CD4-positive, alpha-beta T cell treated with Interleukin-6 for 4 hours (primary cell): ENCODE measurements at regions not wholly inside any gene's neighbourhood (a gene's known extent, or its start where the extent isn't known, plus 50 kb on each side); places are given as distances from the start of the nearest gene placed in this dataset.
"Not testable (repeated sequence)": the region's sequence is repeated elsewhere in the genome, so short reads cannot be mapped to it uniquely, and the experiment has no call there.

Source experiments
- DNase-seq: peaks from one replicate; pipeline ENCODE4 v3.0.0-alpha.2; 2020; ENCODE audit warnings: mixed read lengths

DNA sequence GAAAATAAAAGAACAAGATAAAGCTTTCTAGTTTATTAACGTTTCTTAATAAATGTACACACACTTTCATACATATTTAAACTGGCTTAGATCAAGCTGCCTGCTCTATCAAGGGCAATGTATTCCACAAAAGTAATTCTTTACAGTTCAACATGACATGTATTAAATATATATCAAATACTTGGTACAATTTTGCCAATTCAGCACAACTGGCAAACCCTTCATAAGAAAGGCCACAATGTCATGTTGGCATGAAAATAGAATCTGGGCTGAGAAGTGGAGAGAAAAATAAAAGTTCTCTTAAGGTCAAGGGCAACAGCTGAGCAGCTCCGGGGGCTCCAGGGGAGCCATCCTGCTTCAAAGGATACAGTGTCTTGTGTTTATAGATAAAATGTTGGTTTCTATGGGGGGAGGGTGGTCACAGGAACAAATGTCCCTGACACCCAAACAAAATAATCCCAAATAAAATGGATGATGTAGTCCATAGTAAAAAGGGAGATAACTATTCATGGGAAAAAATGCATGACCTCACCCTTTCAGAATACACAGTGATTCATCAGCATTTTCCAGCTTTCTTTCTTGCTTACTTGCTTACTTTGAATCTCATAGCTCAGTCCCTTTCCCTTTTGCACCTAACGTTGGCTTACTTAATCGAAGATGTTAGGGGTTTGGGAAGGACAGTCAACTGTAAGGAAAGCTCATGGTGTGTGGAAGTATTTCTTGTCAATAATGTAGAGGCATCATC, 494.9 kb downstream of the NYAP2 start:
- DNase-seq: no peak

- DNase-seq: no peak
Observed at GRCh38 chr2:225893151-225893550, 493.6 kb downstream of the NYAP2 start.

GRCh38 chr2:225891771-225892170, 492.3 kb downstream of the NYAP2 start:
- no peak for DNase-seq

- no peak for DNase-seq
Observed at GRCh38 chr2:225891013-225891412, 491.5 kb downstream of the NYAP2 start.

GRCh38 chr2:225889452-225889851, 489.9 kb downstream of the NYAP2 start:
- peak; percentile 12 for DNase-seq

- DNase-seq: no peak
Observed at GRCh38 chr2:225867071-225867470, 467.6 kb downstream of the NYAP2 start.

DNA sequence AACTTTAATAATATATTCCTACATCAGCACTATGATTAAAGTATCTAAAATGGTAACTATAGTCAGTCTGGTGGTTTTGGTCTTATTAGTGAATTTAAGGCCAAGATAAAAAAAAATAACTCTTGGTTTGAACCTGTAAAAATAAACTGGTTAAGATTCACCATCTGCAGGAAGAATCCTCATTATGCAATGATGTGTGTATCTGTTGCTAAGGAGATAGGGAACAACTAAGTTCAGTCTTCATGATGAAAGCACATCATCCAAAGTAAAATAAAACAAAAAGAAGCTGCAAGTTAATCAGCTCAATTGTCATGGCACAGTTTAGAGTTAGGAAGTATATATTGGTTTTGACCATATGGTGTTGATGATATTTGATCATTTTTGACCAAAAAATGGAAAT, 466.0 kb downstream of the NYAP2 start:
- DNase-seq: no peak

DNA sequence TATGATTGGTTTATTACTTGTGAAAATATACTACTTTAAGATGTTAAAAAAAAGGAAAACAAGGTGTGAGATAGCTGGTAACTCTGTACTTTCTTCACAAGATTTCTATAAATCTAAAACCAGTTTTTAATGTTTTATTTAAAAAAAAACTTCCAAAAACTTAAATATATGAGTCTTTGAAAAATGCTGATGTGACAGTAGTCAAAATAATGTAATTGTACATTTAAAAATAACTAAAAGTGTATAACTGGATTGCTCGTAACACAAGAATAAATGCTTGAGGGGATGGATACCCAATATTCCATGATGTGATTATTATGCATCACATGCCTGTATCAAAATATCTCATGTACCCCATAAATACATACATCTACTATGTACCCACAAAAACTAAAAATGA, 464.9 kb downstream of the NYAP2 start:
- DNase-seq: no peak

- DNase-seq: no peak
Observed at GRCh38 chr2:225842939-225843338, 443.4 kb downstream of the NYAP2 start.

DNA sequence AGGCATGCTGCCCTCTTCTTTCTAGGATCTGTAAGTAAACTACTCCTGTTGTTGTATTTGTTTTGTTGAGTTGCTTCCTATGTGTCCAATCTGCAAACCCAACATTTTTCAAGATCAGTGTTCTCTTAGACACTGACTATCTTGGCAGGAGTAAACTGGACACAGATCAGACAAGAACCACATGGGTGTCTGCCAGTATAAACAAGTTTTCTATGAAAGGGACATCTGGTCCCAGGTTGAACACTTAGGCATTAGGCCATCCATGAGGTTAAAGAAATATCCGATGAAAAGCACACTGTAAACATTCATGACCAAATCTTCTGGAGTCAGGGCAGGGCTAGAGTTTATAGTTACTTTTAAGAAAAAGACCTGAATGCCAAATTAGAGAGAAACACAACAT, 441.8 kb downstream of the NYAP2 start:
- DNase-seq: no peak

- no peak for DNase-seq
Observed at GRCh38 chr2:225837328-225837727, 437.8 kb downstream of the NYAP2 start.

GRCh38 chr2:225824748-225825449, 425.4 kb downstream of the NYAP2 start:
- no peak for DNase-seq

GRCh38 chr2:225821351-225821750, 421.8 kb downstream of the NYAP2 start:
- no peak for DNase-seq

DNA sequence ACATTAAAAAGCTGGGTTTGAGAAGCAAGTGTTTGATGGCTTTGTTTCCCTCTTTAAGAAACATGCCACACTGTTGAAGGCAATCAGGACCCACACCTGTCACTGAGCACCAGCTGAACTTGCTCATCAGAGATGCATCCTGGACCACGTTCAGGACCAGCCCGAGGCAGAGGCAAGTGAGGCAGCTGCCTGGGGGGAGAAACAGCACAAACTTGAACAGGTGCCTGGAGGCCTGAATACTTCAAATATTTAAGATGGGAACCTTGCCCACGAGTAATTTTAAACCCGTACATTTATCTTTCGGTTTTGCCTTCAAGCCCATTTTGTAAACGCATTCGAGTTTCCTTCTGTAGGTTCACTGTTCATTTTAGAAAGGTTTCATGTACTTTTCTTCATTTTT, 421.3 kb downstream of the NYAP2 start:
- DNase-seq: no peak

GRCh38 chr2:225814554-225814953, 415.0 kb downstream of the NYAP2 start:
- no peak for DNase-seq

DNA sequence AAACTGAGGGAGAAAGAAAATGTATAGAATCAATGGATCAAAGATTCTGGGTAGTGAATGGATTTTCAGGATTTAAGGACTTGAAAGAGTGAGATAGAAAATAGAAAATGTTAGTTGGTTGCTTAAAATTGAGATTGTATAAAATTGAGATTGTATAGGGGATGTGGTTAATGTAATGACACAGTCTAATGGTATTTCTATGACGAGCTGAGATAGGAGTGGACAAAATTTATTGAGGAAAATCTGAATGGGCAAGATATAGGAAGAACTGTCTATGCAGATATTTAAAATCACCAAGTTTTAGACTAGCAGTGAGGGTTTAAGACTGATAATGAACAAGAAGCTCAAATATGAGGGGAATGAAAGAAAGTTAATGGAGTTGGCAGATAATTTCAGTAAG, 406.6 kb downstream of the NYAP2 start:
- DNase-seq: no peak

DNA sequence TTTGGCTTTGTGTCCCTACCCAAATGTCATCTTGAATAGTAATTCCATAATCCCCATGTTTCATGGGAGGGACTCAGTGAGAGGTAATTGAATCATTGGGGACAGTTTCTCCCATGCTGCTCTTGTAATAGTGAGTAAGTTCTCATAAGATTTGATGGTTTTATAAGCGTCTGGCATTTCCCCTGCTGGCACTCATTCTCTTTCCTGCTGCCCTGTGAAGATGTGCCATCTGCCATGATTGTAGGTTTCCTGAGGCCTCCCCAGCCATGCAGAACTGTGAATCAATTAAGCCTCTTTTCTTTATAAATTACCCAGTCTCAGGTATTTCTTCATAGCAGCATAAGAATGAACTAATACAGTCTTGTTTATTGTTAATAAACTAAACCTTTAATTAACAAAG, 402.6 kb downstream of the NYAP2 start:
- DNase-seq: not testable (repeated sequence)

DNA sequence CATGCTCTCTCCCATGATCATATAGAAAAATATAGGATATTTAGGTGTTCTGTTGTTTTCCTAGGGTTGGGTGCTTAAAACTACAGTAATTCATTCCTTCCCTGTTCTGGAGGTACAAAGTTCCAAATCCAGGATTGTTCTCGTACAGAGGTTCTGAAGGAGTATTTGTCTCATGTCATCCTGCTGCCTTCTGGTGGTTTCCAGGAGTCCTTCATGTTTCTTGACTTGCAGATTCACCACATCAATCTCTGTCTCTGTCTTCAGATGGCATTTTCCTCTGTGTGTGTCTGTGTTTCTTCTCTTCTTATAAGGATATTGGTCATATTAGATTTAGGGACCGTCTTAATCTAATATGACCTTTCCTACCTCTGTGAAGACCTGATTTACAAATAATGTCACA, 397.9 kb downstream of the NYAP2 start:
- DNase-seq: no peak

- DNase-seq: no peak
Observed at GRCh38 chr2:225794652-225795400, 395.3 kb downstream of the NYAP2 start.

DNA sequence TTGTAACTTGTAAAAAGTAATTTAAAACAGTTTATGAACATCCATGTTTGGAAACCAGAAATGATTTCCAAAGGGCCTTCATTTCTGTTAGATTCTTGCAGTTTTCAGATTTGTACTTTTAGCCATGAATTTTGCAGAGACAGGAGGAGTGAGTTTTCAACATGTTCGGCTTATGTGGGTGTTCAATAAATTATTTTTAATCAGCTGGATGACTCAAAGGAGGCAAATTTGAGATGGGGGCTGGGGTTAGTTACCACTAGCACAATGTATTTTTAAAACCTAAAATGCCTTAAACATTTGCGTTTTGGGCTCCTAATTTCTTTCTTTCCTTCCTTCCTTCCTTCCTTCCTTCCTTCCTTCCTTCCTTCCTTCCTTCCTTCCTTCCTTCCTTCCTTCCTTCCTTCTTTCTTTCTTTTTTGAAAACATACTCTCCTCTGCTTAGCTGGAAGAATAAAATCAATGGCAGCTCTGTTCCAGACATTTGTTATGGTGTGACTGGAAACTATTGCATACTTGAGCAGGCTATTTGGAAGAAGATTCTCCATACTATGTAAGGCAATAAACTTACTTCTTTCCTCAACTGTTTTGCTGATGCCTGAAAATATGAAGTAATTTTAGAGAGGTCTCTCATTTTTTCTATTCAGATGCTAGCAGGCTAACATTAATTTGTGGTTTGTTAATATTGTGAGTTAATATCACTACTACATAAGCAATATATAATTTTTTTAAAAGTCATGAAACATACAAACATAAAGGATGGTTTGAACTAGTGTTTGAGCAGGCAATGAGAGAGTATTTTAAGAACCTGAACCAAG, 394.4 kb downstream of the NYAP2 start:
- DNase-seq: no peak

GRCh38 chr2:225788571-225789094, 389.1 kb downstream of the NYAP2 start:
- no peak for DNase-seq

DNA sequence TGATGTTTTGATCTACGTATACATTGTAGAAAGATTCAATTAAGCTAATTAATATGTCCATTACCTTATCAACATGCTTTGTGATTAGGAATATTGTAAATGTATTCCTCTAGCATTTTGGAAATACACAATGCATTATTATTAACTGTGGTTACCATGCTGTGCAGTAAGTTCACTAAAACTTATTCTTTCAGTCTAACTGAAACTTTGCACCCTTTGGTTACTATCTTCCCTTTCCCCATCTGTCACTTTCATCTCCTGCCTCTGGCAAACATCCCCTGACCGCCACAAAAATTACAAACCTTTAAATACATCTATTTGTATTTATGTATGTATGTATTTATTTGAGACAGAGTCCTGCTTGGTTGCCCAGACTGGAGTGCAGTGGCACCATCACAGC, 388.0 kb downstream of the NYAP2 start:
- no peak for DNase-seq

DNA sequence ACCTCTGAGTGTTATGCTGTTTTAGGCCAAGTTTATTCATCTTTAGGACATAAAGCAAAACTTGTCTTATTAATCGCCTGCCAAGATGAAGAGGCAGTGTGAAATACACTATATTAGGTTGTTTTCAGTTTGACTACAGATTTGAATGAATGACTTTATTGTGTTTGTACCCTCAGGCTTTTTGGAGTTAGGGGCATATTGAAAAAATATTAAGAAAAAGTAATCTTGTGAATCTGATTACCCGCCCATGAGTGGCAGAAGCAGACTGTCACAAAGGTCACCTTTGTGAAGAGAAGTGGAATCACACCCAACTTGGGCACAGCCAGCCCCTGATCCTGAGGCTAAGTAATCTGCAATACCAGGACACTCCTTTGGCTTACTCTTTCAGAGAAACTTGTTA, 382.5 kb downstream of the NYAP2 start:
- DNase-seq: no peak
